OCI-LY7 (cell line): ENCODE measurements at regions not wholly inside any gene's neighbourhood (a gene's known extent, or its start where the extent isn't known, plus 50 kb on each side); places are given as distances from the start of the nearest gene placed in this dataset.

Source experiments
- EZH2phosphoT487 ChIP-seq: fragments of 200-600 bp; sonication (generic); IDR thresholded peaks from 2 replicates; pipeline ENCODE4 v1.6.1; 2018; ENCODE audit warnings: low read depth, borderline replicate concordance, mild to moderate bottlenecking, mixed run types, antibody characterized with exemption, low read length, moderate library complexity, mixed read lengths
- TF ChIP-seq, protein P1 (sequence below): fragments of 200-600 bp; sonication (generic); conservative IDR thresholded peaks from 2 replicates; pipeline ENCODE4 v1.5.1; 2014; ENCODE audit warnings: mild to moderate bottlenecking, antibody characterized with exemption, low read length, moderate library complexity, mixed read lengths

DNA sequence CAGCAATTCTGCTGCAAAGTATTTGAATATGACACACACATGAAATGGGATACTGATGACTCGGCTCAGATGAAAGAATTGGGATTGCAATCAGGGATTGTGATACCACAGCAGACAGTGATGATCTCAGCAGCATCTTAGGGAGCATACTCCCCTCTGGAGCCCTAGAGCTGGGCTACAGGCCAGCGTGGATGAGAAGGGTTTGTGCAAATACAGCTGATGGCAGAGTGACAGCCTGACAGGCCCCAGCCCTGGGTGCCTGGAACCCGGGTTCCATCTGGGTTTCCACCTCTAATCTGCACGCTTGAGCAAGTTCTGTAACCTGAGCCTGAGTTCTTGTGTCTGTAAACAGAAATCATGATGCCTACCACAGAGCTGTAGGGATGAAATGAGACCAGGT is 418.0 kb downstream of the LRATD1 start:
- TF ChIP-seq, protein P1, sequence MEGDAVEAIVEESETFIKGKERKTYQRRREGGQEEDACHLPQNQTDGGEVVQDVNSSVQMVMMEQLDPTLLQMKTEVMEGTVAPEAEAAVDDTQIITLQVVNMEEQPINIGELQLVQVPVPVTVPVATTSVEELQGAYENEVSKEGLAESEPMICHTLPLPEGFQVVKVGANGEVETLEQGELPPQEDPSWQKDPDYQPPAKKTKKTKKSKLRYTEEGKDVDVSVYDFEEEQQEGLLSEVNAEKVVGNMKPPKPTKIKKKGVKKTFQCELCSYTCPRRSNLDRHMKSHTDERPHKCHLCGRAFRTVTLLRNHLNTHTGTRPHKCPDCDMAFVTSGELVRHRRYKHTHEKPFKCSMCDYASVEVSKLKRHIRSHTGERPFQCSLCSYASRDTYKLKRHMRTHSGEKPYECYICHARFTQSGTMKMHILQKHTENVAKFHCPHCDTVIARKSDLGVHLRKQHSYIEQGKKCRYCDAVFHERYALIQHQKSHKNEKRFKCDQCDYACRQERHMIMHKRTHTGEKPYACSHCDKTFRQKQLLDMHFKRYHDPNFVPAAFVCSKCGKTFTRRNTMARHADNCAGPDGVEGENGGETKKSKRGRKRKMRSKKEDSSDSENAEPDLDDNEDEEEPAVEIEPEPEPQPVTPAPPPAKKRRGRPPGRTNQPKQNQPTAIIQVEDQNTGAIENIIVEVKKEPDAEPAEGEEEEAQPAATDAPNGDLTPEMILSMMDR: no peak
- TF ChIP-seq EZH2phosphoT487: no peak
